ENCODE measurements at regions not wholly inside any gene's neighbourhood (a gene's known extent, or its start where the extent isn't known, plus 50 kb on each side); places are given as distances from the start of the nearest gene placed in this dataset.
"Not testable (repeated sequence)": the region's sequence is repeated elsewhere in the genome, so short reads cannot be mapped to it uniquely, and the experiment has no call there.

DNA sequence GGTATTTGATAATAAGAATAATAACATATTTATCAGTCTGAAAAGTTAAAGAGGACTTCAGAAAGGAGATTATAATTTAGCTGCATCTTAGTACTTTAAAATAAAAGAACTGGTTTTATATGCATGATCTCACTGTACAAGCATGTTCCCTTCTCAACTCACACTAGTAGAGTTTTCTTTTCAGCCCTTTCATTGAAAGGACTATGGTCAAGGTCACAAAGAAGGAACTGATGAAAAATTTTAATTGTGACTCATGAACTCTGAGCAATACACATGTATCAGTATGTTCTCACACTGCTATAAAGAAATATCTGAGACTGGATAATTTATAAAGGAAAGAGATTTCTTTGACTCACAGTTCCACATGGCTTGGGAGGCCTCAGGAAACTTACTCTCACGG lies 73.7 kb upstream of the NDST4 start:
- Histone ChIP-seq H4K20me1 (ENCODE audit: insufficient read depth, low read length, poor library complexity, severe bottlenecking) (no peaks in the 10 kb centered on the region), H3K9me2 (replicated peaks; ENCODE audit: low read depth, low read length) (no peaks in the 10 kb centered on the region), H2AFZ (ENCODE audit: low read length) (no peak overlapping the region), H3K9ac (ENCODE audit: low read depth, low read length, poor library complexity, severe bottlenecking) (no peak overlapping the region), H3K9me3 (ENCODE audit: insufficient read depth, low read depth, low read length) (no peaks in the 10 kb centered on the region), H3K36me3 (ENCODE audit: insufficient read depth, low read length) (no peaks in the 10 kb centered on the region), H3K4me3 (ENCODE audit: low read length, poor library complexity, severe bottlenecking) (no peak overlapping the region), H3K4me1 (ENCODE audit: insufficient read depth, low read length, poor library complexity, severe bottlenecking) (no peaks in the 10 kb centered on the region), H3K4me2 (ENCODE audit: low read depth, low read length, poor library complexity, severe bottlenecking) (no peak overlapping the region), H3F3A (ENCODE audit: low read depth) (no peaks in the 10 kb centered on the region), H3K27me3 (ENCODE audit: insufficient read depth, low read length, poor library complexity, severe bottlenecking) (no peaks in the 10 kb centered on the region), H3K79me2 (ENCODE audit: insufficient read depth, low read length) (no peaks in the 10 kb centered on the region)
- no peak for TF ChIP-seq EZH2phosphoT487 (IDR thresholded peaks at IDR 0.05; ENCODE audit: borderline replicate concordance)
- TF ChIP-seq, protein P1, sequence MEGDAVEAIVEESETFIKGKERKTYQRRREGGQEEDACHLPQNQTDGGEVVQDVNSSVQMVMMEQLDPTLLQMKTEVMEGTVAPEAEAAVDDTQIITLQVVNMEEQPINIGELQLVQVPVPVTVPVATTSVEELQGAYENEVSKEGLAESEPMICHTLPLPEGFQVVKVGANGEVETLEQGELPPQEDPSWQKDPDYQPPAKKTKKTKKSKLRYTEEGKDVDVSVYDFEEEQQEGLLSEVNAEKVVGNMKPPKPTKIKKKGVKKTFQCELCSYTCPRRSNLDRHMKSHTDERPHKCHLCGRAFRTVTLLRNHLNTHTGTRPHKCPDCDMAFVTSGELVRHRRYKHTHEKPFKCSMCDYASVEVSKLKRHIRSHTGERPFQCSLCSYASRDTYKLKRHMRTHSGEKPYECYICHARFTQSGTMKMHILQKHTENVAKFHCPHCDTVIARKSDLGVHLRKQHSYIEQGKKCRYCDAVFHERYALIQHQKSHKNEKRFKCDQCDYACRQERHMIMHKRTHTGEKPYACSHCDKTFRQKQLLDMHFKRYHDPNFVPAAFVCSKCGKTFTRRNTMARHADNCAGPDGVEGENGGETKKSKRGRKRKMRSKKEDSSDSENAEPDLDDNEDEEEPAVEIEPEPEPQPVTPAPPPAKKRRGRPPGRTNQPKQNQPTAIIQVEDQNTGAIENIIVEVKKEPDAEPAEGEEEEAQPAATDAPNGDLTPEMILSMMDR (conservative IDR thresholded peaks at IDR 0.05; ENCODE audit: low read length), result no peak

DNA sequence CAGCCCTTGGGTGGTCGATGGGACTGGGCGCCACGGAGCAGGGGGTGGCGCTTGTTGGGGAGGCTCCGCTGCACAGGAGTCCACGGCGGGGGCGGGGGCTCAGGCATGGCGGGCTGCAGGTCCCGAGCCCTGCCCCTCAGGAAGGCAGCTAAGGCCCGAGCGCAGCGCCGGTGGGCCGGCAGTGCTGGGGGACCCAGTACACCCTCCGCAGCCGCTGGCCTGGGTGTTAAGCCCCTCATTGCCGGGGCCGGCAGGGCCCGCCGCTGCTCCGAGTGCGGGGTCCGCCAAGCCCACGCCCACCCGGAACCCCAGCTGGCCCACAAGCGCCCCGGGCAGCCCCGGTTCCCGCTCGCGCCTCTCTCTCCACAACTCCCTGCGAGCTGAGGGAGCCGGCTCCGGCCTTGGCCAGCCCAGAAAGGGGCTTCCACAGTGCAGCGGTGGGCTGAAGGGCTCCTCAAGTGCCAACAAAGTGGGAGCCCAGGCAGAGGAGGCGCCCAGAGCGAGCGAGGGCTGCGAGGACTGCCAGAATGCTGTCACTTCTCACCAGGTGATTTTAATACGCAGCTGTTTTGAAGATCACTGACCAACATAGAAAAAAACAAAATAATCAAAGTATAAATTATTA lies 66.1 kb upstream of the NDST4 start:
- not testable (repeated sequence) for H3K9ac ChIP-seq (ENCODE audit: low read depth, low read length, poor library complexity, severe bottlenecking); H3K4me2 ChIP-seq (ENCODE audit: low read depth, low read length, poor library complexity, severe bottlenecking); H4K20me1 ChIP-seq (ENCODE audit: insufficient read depth, low read length, poor library complexity, severe bottlenecking); H3F3A ChIP-seq (ENCODE audit: low read depth); H2AFZ ChIP-seq (ENCODE audit: low read length); H3K4me1 ChIP-seq (ENCODE audit: insufficient read depth, low read length, poor library complexity, severe bottlenecking); H3K79me2 ChIP-seq (ENCODE audit: insufficient read depth, low read length); H3K9me3 ChIP-seq (ENCODE audit: insufficient read depth, low read depth, low read length); H3K36me3 ChIP-seq (ENCODE audit: insufficient read depth, low read length); H3K9me2 ChIP-seq (replicated peaks; ENCODE audit: low read depth, low read length); H3K4me3 ChIP-seq (ENCODE audit: low read length, poor library complexity, severe bottlenecking); H3K27me3 ChIP-seq (ENCODE audit: insufficient read depth, low read length, poor library complexity, severe bottlenecking)

DNA sequence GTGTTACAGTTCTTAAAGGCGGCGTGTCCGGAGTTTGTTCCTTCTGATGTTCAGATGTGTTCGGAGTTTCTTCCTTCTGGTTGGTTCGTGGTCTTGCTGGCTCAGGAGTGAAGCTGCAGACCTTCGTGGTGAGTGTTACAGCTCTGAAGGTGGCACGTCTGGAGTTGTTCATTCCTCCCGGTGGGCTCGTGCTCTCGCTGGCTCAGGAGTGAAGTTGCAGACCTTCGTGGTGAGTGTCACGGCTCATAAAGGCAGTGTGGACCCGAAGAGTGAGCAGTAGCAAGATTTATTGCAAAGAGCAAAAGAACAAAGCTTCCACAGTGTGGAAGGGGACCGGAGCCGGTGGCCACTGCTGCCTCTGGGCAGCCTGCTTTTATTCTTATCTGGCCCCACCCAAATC lies 65.3 kb upstream of the NDST4 start:
- not testable (repeated sequence) for H3K79me2 ChIP-seq (ENCODE audit: insufficient read depth, low read length); H3K4me1 ChIP-seq (ENCODE audit: insufficient read depth, low read length, poor library complexity, severe bottlenecking); H3K9me2 ChIP-seq (replicated peaks; ENCODE audit: low read depth, low read length); H3F3A ChIP-seq (ENCODE audit: low read depth); H2AFZ ChIP-seq (ENCODE audit: low read length); H3K27me3 ChIP-seq (ENCODE audit: insufficient read depth, low read length, poor library complexity, severe bottlenecking); H3K9ac ChIP-seq (ENCODE audit: low read depth, low read length, poor library complexity, severe bottlenecking); H3K4me2 ChIP-seq (ENCODE audit: low read depth, low read length, poor library complexity, severe bottlenecking); H4K20me1 ChIP-seq (ENCODE audit: insufficient read depth, low read length, poor library complexity, severe bottlenecking); H3K9me3 ChIP-seq (ENCODE audit: insufficient read depth, low read depth, low read length); H3K36me3 ChIP-seq (ENCODE audit: insufficient read depth, low read length); H3K4me3 ChIP-seq (ENCODE audit: low read length, poor library complexity, severe bottlenecking)

DNA sequence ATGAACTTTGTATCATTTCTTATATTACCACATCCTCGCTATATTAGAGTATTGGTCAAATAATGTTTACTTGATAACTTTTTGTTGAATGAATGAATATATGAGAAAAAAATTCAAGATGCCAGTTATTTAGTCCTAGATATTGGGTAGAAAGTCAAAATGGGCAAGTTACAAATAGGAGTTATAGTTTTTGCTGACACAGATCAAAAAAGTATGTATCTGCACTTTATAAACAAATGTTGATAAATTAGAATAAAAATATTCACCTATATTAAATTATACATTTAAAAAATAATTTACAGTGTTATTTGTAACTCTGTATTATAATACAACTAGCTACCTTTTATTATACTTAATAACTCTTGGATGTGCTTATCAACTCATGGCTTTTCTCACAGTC lies 57.8 kb upstream of the NDST4 start:
- Histone ChIP-seq H4K20me1 (ENCODE audit: insufficient read depth, low read length, poor library complexity, severe bottlenecking) (no peaks in the 10 kb centered on the region), H2AFZ (ENCODE audit: low read length) (no peak overlapping the region), H3F3A (ENCODE audit: low read depth) (no peaks in the 10 kb centered on the region), H3K4me3 (ENCODE audit: low read length, poor library complexity, severe bottlenecking) (no peak overlapping the region), H3K9me3 (ENCODE audit: insufficient read depth, low read depth, low read length) (no peaks in the 10 kb centered on the region), H3K4me1 (ENCODE audit: insufficient read depth, low read length, poor library complexity, severe bottlenecking) (no peaks in the 10 kb centered on the region), H3K9me2 (replicated peaks; ENCODE audit: low read depth, low read length) (no peaks in the 10 kb centered on the region), H3K4me2 (ENCODE audit: low read depth, low read length, poor library complexity, severe bottlenecking) (no peak overlapping the region), H3K79me2 (ENCODE audit: insufficient read depth, low read length) (no peaks in the 10 kb centered on the region), H3K9ac (ENCODE audit: low read depth, low read length, poor library complexity, severe bottlenecking) (no peak overlapping the region), H3K36me3 (ENCODE audit: insufficient read depth, low read length) (no peaks in the 10 kb centered on the region), H3K27me3 (ENCODE audit: insufficient read depth, low read length, poor library complexity, severe bottlenecking) (no peaks in the 10 kb centered on the region)
- TF ChIP-seq EZH2phosphoT487 (IDR thresholded peaks at IDR 0.05; ENCODE audit: borderline replicate concordance), result no peak
- TF ChIP-seq, protein P1 (conservative IDR thresholded peaks at IDR 0.05; ENCODE audit: low read length), result no peak
